Middle frontal gyrus (tissue), 1 donor: ENCODE measurements at regions not wholly inside any gene's neighbourhood (a gene's known extent, or its start where the extent isn't known, plus 50 kb on each side); places are given as distances from the start of the nearest gene placed in this dataset.

Source experiments
- DNase-seq: peaks from one replicate; pipeline ENCODE4 v3.0.0-alpha.2; 2015; ENCODE audit warnings: low spot score; ENCODE audit errors: extremely low spot score

GRCh38 chr13:51518827-51519226 lies 65.4 kb upstream of the WDFY2 start:
- DNase-seq, result no peak

GRCh38 chr13:51519771-51520216 lies 64.5 kb upstream of the WDFY2 start:
- DNase-seq, result peak; percentile 27

GRCh38 chr13:51520524-51520923 lies 63.7 kb upstream of the WDFY2 start:
- DNase-seq, result peak; percentile 20

- no peak for DNase-seq
Observed at GRCh38 chr13:51523082-51523518, 61.2 kb upstream of the WDFY2 start.

- DNase-seq, result no peak
Observed at GRCh38 chr13:51524312-51524711, 60.0 kb upstream of the WDFY2 start.

- no peak for DNase-seq
Observed at GRCh38 chr13:51524829-51525566, 59.3 kb upstream of the WDFY2 start.

- no peak for DNase-seq
Observed at GRCh38 chr13:51525567-51526167, 58.6 kb upstream of the WDFY2 start.

- no peak for DNase-seq
Observed at GRCh38 chr13:51526202-51526601, 58.1 kb upstream of the WDFY2 start.

GRCh38 chr13:51532736-51533197 lies 51.5 kb upstream of the WDFY2 start:
- no peak for DNase-seq

GRCh38 chr13:51534041-51534817 lies 50.0 kb upstream of the WDFY2 start:
- DNase-seq, result no peak
